ENCODE measurements at regions not wholly inside any gene's neighbourhood (a gene's known extent, or its start where the extent isn't known, plus 50 kb on each side); places are given as distances from the start of the nearest gene placed in this dataset.

GRCh38 chr9:135350003-135350315, 129.6 kb upstream of the PPP1R26 start:
- WGBS, 2 donors = 84 to 86% methylated on average over 12 of the region's 12 CpGs
- Histone ChIP-seq H3K27me3 (peaks cover 0 to 86% (median 49%) of the 10 kb centered on the region in 7 donors), H3K4me3 (no peak overlapping the region), H3K4me1 (no peaks in the 10 kb centered on the region), H3K36me3 (no peaks in the 10 kb centered on the region), H3K27ac (no peak overlapping the region), H3K9me3 (no peaks in the 10 kb centered on the region)
- ATAC-seq (no peak), DNase-seq (no peak)
- intact Hi-C loops (cut with DNase I) = no loop called here
- no peak for TF ChIP-seq CTCF (IDR thresholded peaks at IDR 0.05)

GRCh38 chr9:135353935-135354334, 125.6 kb upstream of the PPP1R26 start:
- no peak for ATAC-seq

GRCh38 chr9:135355521-135356011, 124.0 kb upstream of the PPP1R26 start:
- H3K27ac ChIP-seq = no peak overlapping the region
- no peak for TF ChIP-seq CTCF (IDR thresholded peaks at IDR 0.05)
- intact Hi-C loops (cut with DNase I) = no loop called here
- ATAC-seq (no peak), DNase-seq (no peak)
- H3K27me3 ChIP-seq = peaks cover 0 to 62% (median 22%) of the 10 kb centered on the region in 7 donors
- no peaks in the 10 kb centered on the region for H3K9me3 ChIP-seq
- H3K36me3 ChIP-seq = no peaks in the 10 kb centered on the region
- H3K4me1 ChIP-seq = no peaks in the 10 kb centered on the region
- H3K4me3 ChIP-seq = no peak overlapping the region
- 78 to 83% methylated on average over 17 to 19 of the region's 19 CpGs for WGBS, 2 donors

More at GRCh38 chr9:135353935-135354334, 125.6 kb upstream of the PPP1R26 start:
- Histone ChIP-seq H3K4me3 (no peak overlapping the region), H3K9me3 (no peaks in the 10 kb centered on the region), H3K27me3 (peaks cover 0 to 68% (median 25%) of the 10 kb centered on the region in 7 donors), H3K36me3 (no peaks in the 10 kb centered on the region), H3K27ac (no peak overlapping the region), H3K4me1 (no peaks in the 10 kb centered on the region)
- WGBS, 2 donors = 77 to 79% methylated on average over 14 of the region's 14 CpGs
- intact Hi-C loops (cut with DNase I) = no loop called here
- no peak for DNase-seq
- no peak for TF ChIP-seq CTCF (IDR thresholded peaks at IDR 0.05)

GRCh38 chr9:135356021-135356420, 123.6 kb upstream of the PPP1R26 start:
- Histone ChIP-seq H3K36me3 (no peaks in the 10 kb centered on the region), H3K27ac (no peak overlapping the region), H3K27me3 (peaks cover 0 to 62% (median 22%) of the 10 kb centered on the region in 7 donors), H3K4me1 (no peaks in the 10 kb centered on the region), H3K9me3 (no peaks in the 10 kb centered on the region), H3K4me3 (no peak overlapping the region)
- TF ChIP-seq CTCF (IDR thresholded peaks at IDR 0.05) = no peak
- intact Hi-C loops (cut with DNase I) = no loop called here
- no peak for ATAC-seq
- no peak for DNase-seq
- WGBS, 2 donors = 87 to 88% methylated on average over 26 of the region's 26 CpGs

Measured in heart right ventricle (tissue), 16 donors.